ENCODE measurements at regions not wholly inside any gene's neighbourhood (a gene's known extent, or its start where the extent isn't known, plus 50 kb on each side); places are given as distances from the start of the nearest gene placed in this dataset.

DNA sequence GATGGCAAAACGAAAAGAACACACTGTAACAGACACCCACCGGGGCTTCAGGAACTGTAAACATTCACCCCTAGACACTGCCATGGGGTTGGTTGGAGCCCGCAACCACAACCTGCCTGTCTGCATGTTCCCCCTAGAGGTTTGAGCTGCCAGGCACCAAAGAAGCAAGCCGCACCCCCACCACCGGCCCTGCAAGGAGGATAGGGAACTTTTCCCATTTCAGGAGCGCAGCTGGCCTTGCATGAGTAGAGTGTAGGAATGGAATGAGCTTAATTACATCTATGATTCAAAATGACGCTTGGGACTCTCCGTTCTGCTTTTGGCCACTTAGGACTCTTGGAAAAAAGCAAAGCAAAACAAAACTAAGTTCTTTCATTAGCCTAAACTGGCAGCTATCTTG is 243.6 kb upstream of the CTSO start:
- DNase-seq, result no peak

GRCh38 chr4:156196722-156197121 is 243.1 kb upstream of the CTSO start:
- no peak for DNase-seq

GRCh38 chr4:156195914-156196313 is 242.2 kb upstream of the CTSO start:
- no peak for DNase-seq

GRCh38 chr4:156194896-156195295 is 241.2 kb upstream of the CTSO start:
- no peak for DNase-seq

DNA sequence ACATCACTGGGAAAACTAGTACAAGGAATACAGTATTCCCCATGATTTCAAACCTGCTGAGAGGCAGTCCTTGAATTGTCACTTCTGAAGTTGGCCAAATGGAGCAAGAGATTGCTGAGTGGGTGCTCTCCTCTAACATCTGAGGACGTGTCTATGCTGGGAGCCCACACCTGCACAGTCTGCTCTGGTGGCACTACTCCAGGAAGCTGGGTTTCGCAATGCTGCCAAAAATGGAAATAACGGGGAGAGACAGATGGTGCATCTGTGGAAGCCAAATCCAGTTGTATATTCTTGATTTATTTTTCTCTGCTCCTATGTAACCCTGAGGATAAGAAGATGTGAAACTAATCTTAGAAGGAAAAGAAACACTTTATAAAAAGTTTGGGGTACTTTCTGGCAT is 240.1 kb upstream of the CTSO start:
- peak; percentile 39 for DNase-seq

GRCh38 chr4:156193106-156193505 is 239.4 kb upstream of the CTSO start:
- no peak for DNase-seq

GRCh38 chr4:156192033-156192432 is 238.4 kb upstream of the CTSO start:
- no peak for DNase-seq

GRCh38 chr4:156191044-156191781 is 237.5 kb upstream of the CTSO start:
- DNase-seq, result no peak

GRCh38 chr4:156190615-156191014 is 236.9 kb upstream of the CTSO start:
- DNase-seq, result no peak

DNA sequence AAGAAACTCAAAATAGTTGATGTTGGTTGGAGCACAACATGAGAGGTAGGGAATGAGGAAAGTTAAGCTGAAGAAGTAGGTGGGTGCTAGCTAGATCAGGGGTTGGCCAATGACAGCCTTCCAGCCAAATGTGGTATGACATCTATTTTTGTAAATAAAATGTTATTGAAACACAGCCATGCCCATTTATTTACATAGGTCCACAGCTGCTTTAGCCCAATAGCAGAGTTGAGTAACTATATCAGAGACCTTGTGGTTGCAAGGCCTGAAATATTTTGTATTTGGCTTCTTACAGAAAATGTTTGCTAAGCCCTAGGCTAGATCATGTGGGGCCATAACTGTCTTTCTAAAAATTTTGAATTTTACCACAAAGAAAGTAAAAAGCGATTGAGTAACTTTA is 234.9 kb upstream of the CTSO start:
- no peak for DNase-seq

DNA sequence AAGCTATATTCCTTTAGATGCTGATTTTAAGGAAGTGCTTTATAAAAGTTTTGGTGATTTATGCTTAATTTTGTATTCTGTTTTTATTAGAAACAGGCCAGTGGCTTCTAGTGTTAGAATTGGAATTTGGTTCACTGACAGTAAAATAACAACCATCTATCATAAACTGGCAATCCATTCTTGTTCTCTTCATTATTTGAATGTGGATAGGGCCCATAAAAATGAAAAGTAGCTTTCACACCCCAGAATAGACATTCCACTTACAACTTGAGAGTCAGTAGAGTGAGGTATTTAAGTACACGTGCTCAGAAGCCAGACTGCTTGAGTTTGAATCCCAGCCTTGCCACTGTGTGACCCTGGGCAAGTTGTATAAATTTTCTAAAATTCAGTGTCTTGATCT is 232.4 kb upstream of the CTSO start:
- DNase-seq, result no peak

DNA sequence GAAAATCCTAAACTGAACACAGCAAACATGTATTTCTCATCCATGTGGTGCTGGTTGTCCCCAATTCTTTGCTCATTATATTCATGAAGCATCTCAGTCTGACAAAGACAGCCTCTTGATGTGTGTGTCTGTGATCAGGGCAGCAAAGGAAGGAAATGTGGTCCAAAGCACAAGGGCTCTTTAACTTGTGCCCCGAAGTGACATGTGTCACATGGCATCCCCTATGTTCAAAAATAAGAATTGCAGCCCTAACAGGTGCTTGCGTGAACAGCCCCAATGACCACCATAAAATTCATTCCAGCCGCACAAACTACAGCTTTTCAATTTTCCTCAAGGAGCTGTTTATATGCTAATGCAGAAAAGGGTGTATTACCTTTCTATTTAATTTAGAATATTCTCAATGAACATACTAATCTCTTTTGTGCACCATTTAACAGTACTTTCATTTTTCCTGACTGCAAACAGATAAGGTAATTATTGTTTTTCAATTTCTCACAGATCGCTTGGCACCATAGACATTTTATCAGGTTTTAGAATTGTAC is 231.9 kb upstream of the CTSO start:
- DNase-seq, result no peak

DNA sequence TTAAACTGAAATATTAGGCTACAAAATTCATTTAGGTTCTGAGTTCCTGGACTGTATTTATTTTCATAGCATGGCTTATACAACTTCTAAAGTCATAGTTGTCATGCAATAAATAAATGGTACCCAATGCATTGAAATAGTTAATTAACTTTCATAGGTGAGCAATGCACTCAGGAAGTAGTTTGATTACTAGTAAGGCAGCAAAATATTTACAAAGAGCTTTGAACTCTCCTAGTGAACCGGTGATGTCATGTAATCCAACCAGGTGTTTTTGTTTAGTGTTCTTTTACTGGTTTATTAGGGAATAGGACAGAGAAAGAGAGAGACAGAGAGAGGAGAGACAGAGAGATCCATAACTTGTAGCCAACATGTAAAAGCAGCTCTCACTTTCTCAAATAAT is 228.6 kb upstream of the CTSO start:
- DNase-seq, result no peak

DNA sequence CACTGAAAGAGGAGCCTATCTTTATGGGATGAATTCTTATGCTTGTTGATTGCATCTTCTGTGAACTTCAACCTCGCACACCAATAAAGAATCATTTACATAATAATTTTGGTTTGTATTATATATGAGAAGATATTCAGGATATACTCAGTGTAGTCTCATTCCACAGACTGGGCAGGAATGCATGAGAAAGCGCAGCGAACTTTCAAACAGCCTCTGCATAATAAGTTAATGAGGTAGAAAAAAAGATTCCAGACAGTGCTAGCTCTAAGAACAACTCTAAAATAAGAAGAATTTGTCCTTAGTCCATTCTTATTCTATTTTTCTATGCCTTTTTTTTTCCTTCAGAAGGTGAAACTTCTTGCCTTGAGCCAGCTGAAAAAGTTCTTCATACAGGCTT is 224.3 kb upstream of the CTSO start:
- no peak for DNase-seq

DNA sequence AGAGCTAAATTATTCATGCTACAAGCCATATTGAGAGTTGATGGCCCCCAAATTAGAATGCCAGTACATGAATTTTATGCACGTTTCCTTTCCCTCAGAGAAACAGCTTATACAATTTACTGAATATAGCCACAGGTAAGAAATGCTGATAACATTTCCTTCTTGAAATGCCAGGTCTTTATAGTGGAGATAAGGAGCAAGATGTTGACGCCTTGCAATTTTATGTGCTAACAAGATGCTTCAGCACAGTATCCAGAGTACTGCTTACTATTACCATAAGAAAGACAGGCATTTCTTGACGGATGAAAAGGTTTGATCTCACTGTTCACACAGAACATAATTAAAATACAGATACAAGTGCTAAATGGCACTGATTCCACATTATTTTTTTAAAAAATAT is 223.2 kb upstream of the CTSO start:
- DNase-seq, result no peak

- DNase-seq, result no peak
These were observed 220.3 kb upstream of the CTSO start for GRCh38 chr4:156173937-156174336.

DNA sequence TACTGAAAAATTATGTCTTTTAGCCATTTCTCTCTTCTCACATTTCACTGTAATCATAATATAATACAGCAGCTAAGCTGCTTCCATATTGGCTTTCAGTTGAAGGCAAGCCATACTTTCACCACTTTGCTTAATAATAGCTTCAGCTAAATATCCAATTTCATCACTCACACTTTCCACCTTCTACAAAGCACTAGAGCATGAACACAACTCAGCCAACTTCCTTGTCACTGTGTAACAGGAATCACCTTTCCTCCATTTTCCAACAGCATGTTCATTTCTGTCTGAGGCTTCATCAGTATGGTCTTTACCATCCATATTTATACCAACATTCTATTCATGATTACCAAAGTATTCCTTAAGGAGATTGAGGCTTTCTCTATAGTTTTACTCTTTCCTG is 219.8 kb upstream of the CTSO start:
- no peak for DNase-seq

DNA sequence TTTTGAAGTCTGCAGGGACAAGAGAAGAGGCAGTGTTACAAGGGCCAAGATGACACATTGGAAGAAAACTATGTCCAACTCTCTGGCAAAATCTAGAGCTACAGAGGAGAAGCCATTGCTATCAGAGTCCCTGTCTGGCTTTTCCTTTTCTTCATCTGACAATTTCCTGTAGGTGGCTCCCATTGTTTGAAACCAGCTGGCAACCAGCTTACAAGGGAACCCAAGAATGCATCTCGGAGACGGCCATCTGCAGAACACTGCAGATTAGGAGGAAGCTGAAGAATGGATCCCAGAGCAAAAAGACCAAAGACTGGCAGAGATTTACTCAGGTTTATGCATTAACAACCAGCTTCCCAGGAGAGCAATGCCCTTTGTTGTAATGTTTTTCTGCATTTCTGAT is 216.2 kb upstream of the CTSO start:
- no peak for DNase-seq

DNA sequence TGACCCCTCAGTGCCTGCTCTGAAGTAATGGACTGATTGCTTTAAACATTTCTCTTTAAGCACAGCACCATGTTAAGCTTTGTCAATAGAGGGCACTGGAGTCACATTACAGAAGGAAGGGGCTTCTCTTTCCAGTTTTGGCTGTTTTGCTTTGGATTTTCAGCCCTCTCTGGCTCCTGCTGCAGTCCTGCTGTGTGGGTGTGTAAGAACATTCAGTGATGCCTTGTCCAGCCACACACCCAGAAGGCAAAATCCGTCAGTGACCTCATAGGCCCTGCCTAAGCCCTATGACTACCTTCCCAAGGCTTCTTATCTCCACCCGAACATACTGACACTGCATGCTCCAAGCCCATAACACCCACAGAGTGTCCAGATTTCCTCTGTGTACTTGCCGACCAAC is 215.3 kb upstream of the CTSO start:
- peak; percentile 39 for DNase-seq

- DNase-seq, result no peak
These were observed 214.6 kb upstream of the CTSO start for GRCh38 chr4:156168288-156168687.

GRCh38 chr4:156158747-156159146 is 205.1 kb upstream of the CTSO start:
- DNase-seq, result no peak

DNA sequence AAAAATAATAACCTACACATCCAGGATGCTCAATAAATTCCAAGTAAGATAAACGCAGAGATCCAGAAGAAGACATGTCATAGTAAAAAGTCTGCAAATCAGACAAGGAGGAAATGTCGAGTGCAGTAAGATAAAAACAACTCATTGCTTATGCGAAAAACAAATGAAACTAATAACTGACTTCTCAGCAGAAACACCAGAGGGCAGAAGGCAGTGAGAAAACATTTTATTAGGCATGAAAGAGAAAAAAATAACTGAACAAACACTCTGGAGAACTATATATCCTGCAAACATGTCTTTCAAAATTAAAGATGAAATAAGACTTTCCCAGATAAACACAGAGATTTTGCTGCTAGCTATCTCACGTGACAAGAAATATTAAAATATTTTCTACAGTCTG is 201.3 kb upstream of the CTSO start:
- DNase-seq, result no peak

DNA sequence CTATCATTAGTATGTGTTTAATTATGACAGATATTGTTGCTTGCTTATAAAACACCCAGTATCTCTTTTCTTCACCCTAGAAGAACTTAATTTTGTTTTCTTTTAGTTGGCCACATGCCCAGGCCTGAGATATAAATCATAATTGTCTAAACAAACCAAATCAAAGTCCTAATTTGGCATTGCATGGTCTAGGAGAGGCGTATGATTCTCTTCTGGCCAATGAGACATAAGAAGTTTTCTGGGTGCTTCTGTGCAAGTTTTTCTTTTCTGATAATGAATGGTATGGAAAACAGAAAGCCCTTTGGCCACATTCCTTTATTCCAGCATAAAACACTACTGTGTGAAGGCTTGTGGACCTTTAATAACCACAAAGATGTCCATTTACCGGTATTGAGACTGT is 192.9 kb upstream of the CTSO start:
- DNase-seq, result no peak

DNA sequence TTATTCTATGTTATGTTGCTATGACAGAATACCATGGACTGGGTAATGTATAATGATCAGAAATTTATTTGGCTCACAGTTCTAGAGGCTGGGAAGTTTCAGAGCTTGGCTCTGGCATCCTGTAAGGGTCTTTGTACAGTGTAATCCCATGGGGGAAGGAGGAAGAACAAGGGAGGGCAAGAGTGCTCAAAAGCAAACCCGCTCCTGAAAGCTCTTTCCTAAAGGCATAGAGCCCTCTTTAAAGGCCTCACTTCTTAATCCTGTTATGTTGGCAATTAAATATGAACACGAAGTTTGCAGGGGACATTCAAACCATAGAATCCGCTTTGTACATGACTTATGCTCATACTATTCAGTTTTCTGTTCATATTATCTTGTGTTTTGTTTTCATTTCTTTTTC is 191.3 kb upstream of the CTSO start:
- no peak for DNase-seq

- DNase-seq, result no peak
These were observed 185.2 kb upstream of the CTSO start for GRCh38 chr4:156138781-156139280.
